ENCODE measurements at regions not wholly inside any gene's neighbourhood (a gene's known extent, or its start where the extent isn't known, plus 50 kb on each side); places are given as distances from the start of the nearest gene placed in this dataset.
"Not testable (repeated sequence)": the region's sequence is repeated elsewhere in the genome, so short reads cannot be mapped to it uniquely, and the experiment has no call there.

GRCh38 chr6:164817662-164818061, 491.7 kb downstream of the C6orf118 start:
- no peak for DNase-seq

- DNase-seq, result no peak
Measured at GRCh38 chr6:164812706-164813105, 496.7 kb downstream of the C6orf118 start.

- no peak for DNase-seq
Measured at GRCh38 chr6:164807125-164807524, 502.3 kb downstream of the C6orf118 start.

GRCh38 chr6:164795056-164795815, 514.2 kb downstream of the C6orf118 start:
- DNase-seq, result no peak

GRCh38 chr6:164792666-164793065, 516.7 kb downstream of the C6orf118 start:
- no peak for DNase-seq

- no peak for DNase-seq
Measured at GRCh38 chr6:164791498-164791897, 517.9 kb downstream of the C6orf118 start.

- no peak for DNase-seq
Measured at GRCh38 chr6:164763788-164764187, 545.6 kb downstream of the C6orf118 start.

GRCh38 chr6:164757451-164757850, 552.0 kb downstream of the C6orf118 start:
- no peak for DNase-seq

- DNase-seq, result no peak
Measured at GRCh38 chr6:164756723-164757122, 552.7 kb downstream of the C6orf118 start.

- DNase-seq, result no peak
Measured at GRCh38 chr6:164756142-164756541, 553.3 kb downstream of the C6orf118 start.

GRCh38 chr6:164753517-164753916, 555.9 kb downstream of the C6orf118 start:
- no peak for DNase-seq

- DNase-seq, result no peak
Measured at GRCh38 chr6:164751395-164751794, 558.0 kb downstream of the C6orf118 start.

GRCh38 chr6:164750128-164750527, 559.3 kb downstream of the C6orf118 start:
- DNase-seq, result no peak

GRCh38 chr6:164749221-164750064, 560.0 kb downstream of the C6orf118 start:
- DNase-seq, result no peak

- DNase-seq, result no peak
Measured at GRCh38 chr6:164744301-164744700, 565.1 kb downstream of the C6orf118 start.

- DNase-seq, result no peak
Measured at GRCh38 chr6:164741938-164742451, 567.4 kb downstream of the C6orf118 start.

- not testable (repeated sequence) for DNase-seq
Measured at GRCh38 chr6:164736090-164736489, 573.3 kb downstream of the C6orf118 start.

- no peak for DNase-seq
Measured at GRCh38 chr6:164731539-164731938, 577.9 kb downstream of the C6orf118 start.

GRCh38 chr6:164721460-164721859, 587.9 kb downstream of the C6orf118 start:
- DNase-seq, result no peak

GRCh38 chr6:164700497-164700896, 608.9 kb downstream of the C6orf118 start:
- no peak for DNase-seq

GRCh38 chr6:164695896-164696295, 613.5 kb downstream of the C6orf118 start:
- DNase-seq, result no peak

GRCh38 chr6:164694386-164694785, 615.0 kb downstream of the C6orf118 start:
- DNase-seq, result no peak

- no peak for DNase-seq
Measured at GRCh38 chr6:164693944-164694343, 615.5 kb downstream of the C6orf118 start.
